ENCODE measurements at regions not wholly inside any gene's neighbourhood (a gene's known extent, or its start where the extent isn't known, plus 50 kb on each side); places are given as distances from the start of the nearest gene placed in this dataset.

- Mint-ChIP-seq H3K4me3 (no peak overlapping the region), H3K27ac (no peak overlapping the region), H3K9me3 (peaks cover 3% of the 10 kb centered on the region), H3K4me1 (no peaks in the 10 kb centered on the region), H3K36me3 (no peaks in the 10 kb centered on the region), H3K27me3 (no peaks in the 10 kb centered on the region)
- ATAC-seq, result no peak
Measured at GRCh38 chr14:85752175-85752574, 222.2 kb downstream of the FLRT2 start.

GRCh38 chr14:85744573-85744972 is 214.6 kb downstream of the FLRT2 start:
- no peaks in the 10 kb centered on the region for H3K4me1 Mint-ChIP-seq
- H3K9me3 Mint-ChIP-seq, result peaks cover 6% of the 10 kb centered on the region
- no peak for ATAC-seq
- H3K27ac Mint-ChIP-seq, result no peak overlapping the region
- no peak overlapping the region for H3K4me3 Mint-ChIP-seq
- no peaks in the 10 kb centered on the region for H3K27me3 Mint-ChIP-seq
- H3K36me3 Mint-ChIP-seq, result no peaks in the 10 kb centered on the region

GRCh38 chr14:85732031-85732430 is 202.1 kb downstream of the FLRT2 start:
- H3K36me3 Mint-ChIP-seq, result no peaks in the 10 kb centered on the region
- no peak overlapping the region for H3K27ac Mint-ChIP-seq
- H3K27me3 Mint-ChIP-seq, result no peaks in the 10 kb centered on the region
- no peaks in the 10 kb centered on the region for H3K4me1 Mint-ChIP-seq
- H3K4me3 Mint-ChIP-seq, result no peak overlapping the region
- H3K9me3 Mint-ChIP-seq, result peaks cover 3% of the 10 kb centered on the region
- no peak for ATAC-seq

DNA sequence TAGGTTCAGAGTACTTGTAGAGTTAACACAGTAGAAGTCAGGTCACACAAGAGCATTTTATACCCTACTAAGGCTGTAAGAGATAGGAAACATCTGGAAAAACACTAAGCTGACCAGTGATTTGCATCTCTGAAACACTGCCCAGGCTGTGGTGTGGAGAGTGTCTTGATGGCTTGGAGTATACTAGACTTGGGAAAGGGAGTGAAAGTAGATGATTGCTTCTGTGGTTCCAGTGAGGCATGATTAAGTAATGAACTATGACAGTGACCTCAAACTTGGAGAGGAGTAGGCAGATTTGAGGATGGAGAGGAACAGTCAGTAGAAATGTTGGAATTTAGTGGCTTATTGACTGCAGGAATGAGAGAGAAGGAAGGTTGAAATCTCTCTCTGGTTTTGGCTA is 201.2 kb downstream of the FLRT2 start:
- Mint-ChIP-seq H3K36me3 (no peaks in the 10 kb centered on the region), H3K27ac (no peak overlapping the region), H3K9me3 (peaks cover 3% of the 10 kb centered on the region), H3K27me3 (no peaks in the 10 kb centered on the region), H3K4me3 (no peak overlapping the region), H3K4me1 (no peaks in the 10 kb centered on the region)
- no peak for ATAC-seq

- H3K4me1 Mint-ChIP-seq, result no peaks in the 10 kb centered on the region
- no peak for ATAC-seq
- peaks cover 3% of the 10 kb centered on the region for H3K9me3 Mint-ChIP-seq
- H3K4me3 Mint-ChIP-seq, result no peak overlapping the region
- H3K27ac Mint-ChIP-seq, result no peak overlapping the region
- H3K36me3 Mint-ChIP-seq, result no peaks in the 10 kb centered on the region
- H3K27me3 Mint-ChIP-seq, result no peaks in the 10 kb centered on the region
Measured at GRCh38 chr14:85728476-85729065, 198.6 kb downstream of the FLRT2 start.

DNA sequence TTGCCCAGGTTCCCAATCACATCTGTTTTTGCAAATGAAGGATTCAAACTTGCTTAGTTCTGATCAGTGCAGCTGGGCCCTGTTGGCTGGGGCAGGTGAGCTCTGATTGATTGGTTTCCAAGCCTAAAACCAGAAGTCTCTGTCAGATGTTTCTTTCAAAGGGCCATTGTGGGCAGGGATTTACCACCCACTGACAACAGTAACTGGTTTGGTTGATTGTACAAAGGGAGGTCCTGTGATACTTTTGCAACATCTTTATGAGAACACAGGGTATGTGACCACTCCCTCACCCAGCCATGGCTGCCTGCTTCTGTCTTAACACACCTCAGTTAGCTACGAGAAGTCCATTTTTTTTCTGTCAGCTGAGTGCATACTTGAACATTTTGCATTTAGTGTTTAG is 184.1 kb downstream of the FLRT2 start:
- Mint-ChIP-seq H3K36me3 (no peaks in the 10 kb centered on the region), H3K9me3 (peaks cover 3% of the 10 kb centered on the region), H3K27me3 (no peaks in the 10 kb centered on the region), H3K4me1 (no peaks in the 10 kb centered on the region), H3K4me3 (no peak overlapping the region), H3K27ac (no peak overlapping the region)
- no peak for ATAC-seq

GRCh38 chr14:85711620-85712019 is 181.7 kb downstream of the FLRT2 start:
- no peaks in the 10 kb centered on the region for H3K27me3 Mint-ChIP-seq
- no peaks in the 10 kb centered on the region for H3K4me1 Mint-ChIP-seq
- H3K27ac Mint-ChIP-seq, result no peak overlapping the region
- no peaks in the 10 kb centered on the region for H3K36me3 Mint-ChIP-seq
- no peak overlapping the region for H3K4me3 Mint-ChIP-seq
- peaks cover 3% of the 10 kb centered on the region for H3K9me3 Mint-ChIP-seq
- ATAC-seq, result no peak

Measured in stimulated activated memory B cell treated with anti-CD40 and anti-IgM and Interleukin-4, amounts not matched to agents 10 μg/mL and 1 μg/mL and 100 μg/mL, for 72 hours (primary cell).